ENCODE measurements at regions not wholly inside any gene's neighbourhood (a gene's known extent, or its start where the extent isn't known, plus 50 kb on each side); places are given as distances from the start of the nearest gene placed in this dataset.
"Not testable (repeated sequence)": the region's sequence is repeated elsewhere in the genome, so short reads cannot be mapped to it uniquely, and the experiment has no call there.

DNA sequence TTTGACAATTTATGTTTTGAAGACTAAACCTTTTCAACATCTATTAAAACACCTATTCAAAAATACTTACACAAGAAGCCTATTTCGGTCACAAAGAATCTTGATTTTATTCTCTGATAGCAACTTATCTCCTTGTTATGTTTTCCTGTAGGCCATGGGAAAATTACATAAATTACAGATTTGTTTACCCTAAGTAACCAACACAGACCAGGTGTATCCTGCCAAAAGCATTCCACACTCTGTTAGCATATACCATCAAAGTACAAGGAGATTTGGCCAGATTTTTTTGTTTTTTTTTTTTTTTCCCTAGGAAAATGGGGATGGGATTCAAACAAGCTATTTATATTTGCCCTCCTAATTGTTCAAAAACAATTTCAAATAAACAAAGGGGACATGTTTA is 497.9 kb upstream of the MAGEB18 start:
- no peak for DNase-seq (ENCODE audit: low read depth)

DNA sequence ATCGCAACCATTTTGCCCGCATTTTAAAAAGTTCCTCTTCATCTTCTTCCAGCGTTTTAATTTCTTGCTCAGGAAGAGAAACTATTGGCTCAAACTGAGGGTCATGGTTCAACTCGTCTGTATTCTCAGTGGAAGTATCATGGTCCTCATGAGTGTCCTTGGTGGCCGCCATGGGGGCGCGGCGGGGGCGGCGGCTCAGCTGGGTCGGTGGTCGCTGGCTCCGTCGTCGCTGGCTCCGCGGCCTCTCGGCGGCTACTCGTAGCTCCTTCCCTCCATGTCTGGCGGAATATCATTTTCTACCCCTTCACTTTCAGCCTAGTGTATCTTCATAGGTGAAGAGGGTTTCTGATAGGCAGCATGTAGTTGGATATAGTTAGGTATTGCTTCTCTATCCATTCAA is 492.0 kb upstream of the MAGEB18 start:
- no peak for DNase-seq (ENCODE audit: low read depth)

DNA sequence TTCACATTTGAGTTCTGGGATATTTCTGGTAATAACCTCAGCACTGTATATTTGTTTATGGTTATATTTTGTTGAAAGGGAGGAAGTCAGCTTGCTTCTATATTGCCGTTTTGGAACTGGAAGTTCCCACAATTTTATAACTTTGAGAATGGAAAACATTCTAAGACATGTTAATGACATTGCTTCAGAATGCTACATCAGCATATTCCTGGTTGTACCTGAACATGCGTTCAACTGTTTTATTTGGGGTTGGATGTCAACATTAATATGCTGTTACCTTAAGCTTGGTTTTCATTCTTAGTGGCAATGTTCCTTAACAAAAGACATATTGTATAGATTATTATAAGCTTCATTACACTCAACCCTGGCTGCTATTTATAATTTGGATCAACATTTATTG is 489.4 kb upstream of the MAGEB18 start:
- no peak for DNase-seq (ENCODE audit: low read depth)

DNA sequence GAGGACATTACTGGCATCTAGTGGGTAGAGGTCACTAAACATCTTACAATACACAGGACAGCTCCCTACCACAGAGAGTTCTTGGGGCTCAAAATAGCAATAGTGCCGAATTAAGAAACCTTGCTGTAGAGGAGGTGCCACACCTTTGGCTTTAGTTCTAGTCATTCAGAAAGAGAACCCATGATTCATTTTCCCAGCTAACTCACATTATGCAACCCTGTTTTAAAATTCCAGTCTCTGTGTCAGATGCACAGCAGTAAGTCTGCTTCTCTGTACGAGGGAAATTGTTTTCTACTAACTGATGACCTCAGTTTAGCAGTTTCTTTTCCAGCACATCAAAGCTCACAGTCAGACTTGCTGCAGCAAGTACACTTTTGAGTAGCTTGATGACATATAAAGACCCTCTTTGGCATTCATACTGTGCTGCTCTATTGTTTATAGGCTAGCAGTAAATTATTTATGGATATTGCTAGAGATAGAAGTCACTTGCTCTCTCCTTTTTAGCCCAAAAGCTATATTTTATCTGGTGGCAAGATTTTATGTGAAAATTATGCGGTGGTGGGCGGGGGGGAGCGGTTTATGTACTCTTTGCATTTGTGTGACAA is 487.8 kb upstream of the MAGEB18 start:
- no peak for DNase-seq (ENCODE audit: low read depth)

DNA sequence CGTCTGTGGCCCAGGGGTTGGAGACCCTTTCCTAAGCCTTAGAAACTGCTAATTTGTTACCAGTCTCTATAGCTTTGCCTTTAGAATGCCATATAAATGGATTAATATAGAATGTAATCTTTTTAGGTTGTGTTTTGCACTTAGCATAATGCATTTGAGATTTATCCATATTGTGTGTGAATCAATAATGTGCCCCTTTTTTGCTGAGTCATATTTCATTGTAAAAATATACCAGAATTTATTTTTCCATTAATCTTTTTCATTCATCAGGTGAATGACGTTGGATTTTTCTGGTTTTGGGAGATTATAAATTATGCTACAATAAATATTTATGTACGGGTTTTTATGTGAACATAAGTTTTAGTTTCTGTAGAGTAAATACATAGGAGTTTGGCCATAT is 478.8 kb upstream of the MAGEB18 start:
- no peak for DNase-seq (ENCODE audit: low read depth)

DNA sequence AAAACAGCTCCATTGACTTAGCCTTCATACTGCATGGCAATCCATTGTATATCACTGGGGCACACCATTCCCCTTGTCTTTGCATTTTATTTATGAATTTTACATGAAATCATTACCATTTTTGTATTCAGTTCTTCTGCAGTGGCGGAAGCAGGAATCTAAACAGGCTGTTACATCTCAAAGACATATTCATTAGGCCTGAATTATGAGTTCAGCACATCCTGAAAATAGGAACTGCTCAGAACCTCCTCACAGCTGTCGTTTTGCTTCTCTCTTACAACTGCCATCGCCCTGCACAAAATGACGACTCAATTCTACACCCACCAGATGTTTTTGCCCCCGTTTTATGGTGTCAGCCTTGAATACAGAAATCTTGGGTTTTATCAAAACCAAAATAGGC is 474.4 kb upstream of the MAGEB18 start:
- DNase-seq (ENCODE audit: low read depth), result no peak

DNA sequence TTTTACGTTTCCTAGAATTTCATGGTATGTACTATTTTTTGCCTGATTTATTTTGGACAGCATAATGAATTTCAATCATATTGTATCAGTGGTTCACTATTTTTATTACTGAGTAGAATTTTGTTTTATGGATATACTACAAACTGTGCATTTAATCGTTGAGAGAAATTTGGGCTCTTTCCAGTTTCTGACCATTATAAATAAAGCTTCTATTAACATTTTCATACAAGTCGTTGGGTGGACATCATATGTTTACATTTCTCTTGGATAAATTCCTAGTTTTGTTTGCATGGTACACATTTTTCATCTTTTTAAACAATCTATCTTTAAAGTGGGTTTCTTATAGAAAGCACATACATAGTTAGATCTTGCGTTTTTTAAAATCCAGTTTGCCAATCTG is 472.7 kb upstream of the MAGEB18 start:
- no peak for DNase-seq (ENCODE audit: low read depth)

DNA sequence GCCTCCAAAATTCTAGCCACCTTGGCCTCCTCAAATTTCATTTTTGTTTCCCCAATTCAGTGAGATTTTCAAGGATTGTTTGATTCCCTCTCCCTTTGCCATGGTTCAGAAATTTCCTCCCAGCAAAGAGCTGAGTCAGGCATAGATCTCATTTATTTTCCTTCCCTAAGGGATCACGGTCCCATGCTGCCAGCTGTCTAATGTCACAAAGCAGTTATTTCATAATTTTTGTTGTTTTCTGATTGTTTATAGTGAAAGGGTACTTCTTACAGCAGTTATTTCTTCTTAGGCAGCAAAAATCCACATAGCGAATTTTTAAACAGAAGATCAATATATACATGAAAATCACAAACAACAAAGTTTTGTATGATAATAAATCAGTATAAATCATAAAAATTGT is 470.5 kb upstream of the MAGEB18 start:
- DNase-seq (ENCODE audit: low read depth), result no peak

DNA sequence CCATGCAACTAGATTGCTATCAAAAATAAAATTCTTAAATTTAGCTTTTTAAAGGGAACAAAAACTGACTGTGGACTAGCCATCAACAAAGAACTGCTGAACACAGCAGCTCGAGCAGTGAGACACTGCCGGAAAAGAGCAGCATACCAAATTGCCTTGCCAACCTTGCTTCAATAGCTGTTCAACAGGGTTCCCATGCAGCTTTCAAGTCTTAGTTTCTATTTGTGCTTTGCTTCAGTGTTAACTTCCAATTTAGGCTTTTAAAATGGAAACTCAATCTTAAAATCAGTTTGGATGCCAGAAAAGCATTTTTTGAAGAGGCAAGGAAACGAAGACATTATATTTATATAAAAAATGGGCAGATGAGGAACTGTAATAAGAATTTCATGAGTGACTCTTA is 463.4 kb upstream of the MAGEB18 start:
- DNase-seq (ENCODE audit: low read depth), result no peak

DNA sequence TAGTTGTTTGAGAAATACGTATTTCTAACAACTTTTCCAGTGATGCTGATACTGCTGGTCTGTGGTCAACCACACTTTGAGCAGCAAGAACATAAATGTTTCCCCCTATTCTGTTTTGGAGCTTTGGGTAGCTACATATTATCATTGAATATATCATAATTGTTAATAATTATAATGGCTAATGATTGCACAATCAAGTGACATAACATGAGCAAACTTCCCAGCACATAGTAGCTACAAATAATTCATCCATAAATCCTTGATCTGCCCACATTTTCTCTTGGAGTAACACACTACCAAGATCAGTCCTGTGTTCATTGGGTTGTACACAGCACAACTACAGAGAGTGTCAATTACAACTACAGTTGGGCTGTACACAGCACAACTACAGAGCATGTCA is 436.3 kb upstream of the MAGEB18 start:
- no peak for DNase-seq (ENCODE audit: low read depth)

DNA sequence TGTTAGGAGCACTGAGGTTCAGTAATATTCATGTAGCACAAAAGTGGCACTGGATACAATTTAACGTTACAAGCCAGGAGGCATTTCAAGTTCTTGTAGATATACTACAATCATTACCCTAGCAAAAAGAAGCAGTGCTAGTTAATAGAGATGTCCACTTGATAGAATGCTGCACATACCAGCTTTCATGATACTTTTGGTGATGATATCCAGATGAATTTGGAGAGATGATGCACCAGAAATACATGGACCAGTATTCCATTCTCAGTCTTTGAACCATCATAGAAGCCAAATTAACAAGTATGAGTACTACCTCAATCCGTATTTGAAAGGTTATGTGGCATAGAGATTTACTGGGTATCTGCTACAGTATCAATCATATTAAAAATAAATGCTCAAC is 421.0 kb upstream of the MAGEB18 start:
- no peak for DNase-seq (ENCODE audit: low read depth)

DNA sequence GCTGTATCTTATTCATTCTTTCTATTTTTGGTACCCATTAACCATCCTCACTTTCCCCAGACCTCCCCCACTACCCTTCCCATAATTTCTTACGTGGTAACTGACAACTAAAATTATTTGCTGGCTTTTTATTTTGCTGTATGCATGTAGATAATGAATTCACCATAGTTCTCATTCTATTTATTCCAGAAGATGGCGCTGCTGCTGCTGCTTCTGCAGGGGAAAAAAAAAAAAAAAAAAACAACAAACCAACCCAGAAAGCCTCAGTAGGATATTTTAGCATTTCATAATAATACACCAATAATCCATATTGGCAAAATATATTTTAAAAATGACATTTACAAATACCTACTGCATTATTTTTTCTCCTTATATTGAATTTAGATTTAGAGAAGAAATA is 416.6 kb upstream of the MAGEB18 start:
- DNase-seq (ENCODE audit: low read depth), result no peak

DNA sequence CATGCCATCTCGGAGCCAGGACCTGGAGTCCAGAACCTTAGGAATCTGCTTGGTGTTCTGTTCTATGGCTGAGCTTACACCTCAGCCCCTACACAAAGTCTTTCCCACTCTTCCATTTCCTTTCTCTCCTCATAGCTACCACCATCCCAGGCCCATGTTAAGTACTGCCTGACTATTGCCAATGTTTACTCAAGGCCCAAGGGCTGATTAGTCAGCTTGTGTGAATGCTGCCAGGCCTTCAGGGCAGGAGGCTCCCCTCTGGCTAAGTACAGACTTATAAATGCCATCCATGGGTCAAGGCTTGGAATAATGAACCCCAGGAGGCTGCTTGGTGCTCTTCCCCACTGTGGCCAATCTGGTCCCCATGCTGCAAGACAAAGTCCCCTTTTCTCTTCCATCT is 411.6 kb upstream of the MAGEB18 start:
- no peak for DNase-seq (ENCODE audit: low read depth)

DNA sequence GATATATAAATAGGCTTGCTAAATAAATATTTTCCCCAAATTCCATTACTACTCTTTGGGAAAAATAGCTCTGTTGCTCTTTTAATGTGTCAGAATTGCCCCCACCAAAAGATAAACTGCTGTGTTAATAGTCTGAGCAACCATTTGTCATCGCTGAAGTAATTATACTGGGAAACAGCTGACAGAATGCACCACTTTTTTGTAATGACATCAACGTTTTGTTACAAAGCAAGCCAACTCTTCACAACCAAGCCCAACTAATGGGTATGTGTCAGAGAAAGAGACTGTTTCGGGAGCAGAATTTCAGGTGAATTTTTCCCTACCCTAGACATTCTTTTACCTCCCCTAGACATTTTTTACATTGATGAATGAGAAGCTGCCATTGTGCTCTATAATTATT is 405.0 kb upstream of the MAGEB18 start:
- DNase-seq (ENCODE audit: low read depth), result no peak

DNA sequence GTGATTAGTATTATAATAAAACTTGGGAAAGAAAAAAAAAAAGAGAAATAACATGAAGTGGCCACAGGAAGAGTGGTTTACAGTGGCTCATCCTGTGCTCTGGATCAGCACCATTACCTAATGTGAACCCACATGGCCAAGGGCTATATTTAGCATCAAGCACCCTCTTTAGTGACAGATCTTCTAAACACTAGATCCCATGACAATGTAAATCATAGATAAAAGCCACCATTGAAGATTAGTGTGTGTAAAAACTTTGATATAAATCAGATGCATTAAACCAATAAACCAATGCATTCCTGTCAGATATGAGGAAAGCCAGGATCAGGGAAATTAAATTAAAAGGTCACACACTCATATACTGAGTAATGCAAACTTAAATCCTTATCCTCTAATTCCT is 400.6 kb upstream of the MAGEB18 start:
- no peak for DNase-seq (ENCODE audit: low read depth)

DNA sequence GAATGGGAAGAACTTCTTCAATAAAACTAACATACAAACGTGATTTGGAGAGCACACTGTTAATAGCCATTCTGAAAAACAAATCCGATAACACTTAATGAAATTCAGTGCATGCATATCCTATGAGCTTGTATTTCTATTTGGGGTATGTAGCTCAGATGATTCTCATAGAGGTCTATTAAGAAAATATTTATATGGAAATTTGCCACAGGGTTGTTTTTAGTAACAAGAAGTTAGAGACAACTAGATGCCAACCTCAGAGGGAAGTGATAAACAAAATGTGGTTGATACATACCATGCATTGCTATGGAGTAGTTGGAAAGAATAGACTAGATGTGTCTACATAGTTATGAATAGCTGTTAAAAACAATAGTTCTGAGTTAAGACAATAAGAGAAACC is 395.8 kb upstream of the MAGEB18 start:
- DNase-seq (ENCODE audit: low read depth), result no peak

DNA sequence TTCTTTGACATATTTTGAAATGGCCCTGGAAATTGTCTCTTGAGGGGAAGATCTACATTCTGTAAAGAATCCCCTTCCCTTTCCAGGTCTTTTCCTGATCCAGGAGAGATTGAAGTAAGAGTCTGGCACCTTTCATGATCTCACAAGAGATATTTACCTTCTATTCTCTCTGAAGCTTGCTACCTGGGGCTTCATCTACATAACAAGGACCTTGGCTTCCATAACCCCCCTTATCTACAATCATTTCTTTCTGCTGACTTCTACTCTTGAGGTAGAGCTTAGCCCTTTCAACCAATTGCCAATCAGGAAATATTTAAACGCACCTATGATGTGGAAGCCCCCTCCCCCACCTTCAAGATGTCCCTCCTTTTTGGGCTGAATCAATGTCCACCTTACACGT is 383.7 kb upstream of the MAGEB18 start:
- no peak for DNase-seq (ENCODE audit: low read depth)

DNA sequence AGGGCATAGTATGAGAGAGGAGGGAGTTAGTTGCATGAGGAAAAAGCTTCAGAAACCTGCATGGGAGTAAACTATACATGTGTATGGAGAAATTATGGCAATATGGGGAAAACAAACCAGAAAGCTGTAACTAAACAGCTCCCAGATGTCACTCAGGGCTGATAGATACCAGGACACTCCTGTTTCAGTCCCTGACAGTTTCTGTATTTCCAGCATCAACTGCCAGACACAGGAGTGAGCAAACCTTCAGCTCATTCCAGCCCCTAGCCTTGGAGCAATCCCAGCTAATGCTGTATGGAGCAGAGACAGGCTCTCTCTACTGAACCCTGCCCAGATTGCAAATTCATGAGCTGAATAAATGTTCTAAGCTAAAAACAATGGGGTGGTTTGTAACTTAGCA is 382.9 kb upstream of the MAGEB18 start:
- no peak for DNase-seq (ENCODE audit: low read depth)

DNA sequence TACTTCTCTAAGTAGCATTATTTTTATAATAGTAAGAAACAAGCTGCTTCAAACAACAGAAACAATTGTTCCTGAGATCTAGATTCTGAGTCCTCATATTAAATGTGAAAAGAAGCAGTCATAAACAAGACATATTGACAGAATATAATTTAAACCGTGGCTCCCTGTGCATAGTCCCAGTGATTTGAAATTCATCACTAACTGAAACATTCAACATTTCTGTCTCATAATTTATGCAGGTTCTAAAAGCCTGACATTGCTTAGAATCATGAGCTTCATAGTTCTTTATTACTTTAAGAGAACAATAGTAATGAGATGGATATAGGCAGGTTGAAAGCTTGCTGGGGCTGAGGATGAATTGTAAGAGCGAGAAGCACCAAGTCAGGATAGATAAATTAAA is 375.5 kb upstream of the MAGEB18 start:
- DNase-seq (ENCODE audit: low read depth), result no peak

DNA sequence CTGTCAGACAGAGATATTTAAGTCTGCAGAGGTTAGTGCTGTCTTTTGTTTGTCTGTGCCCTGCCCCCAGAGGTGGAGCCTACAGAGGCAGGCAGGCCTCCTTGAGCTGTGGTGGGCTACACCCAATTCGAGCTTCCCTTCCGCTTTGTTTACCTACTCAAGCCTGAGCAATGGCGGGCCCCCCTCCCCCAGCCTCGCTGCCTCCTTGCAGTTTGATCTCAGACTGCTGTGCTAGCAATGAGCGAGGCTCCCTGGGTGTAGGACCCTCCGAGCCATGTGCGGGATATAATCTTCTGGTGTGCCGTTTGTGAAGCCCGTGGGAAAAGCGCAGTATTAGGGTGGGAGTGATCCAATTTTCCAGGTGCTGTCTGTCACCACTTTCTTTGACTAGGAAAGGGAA is 366.3 kb upstream of the MAGEB18 start:
- not testable (repeated sequence) for DNase-seq (ENCODE audit: low read depth)

DNA sequence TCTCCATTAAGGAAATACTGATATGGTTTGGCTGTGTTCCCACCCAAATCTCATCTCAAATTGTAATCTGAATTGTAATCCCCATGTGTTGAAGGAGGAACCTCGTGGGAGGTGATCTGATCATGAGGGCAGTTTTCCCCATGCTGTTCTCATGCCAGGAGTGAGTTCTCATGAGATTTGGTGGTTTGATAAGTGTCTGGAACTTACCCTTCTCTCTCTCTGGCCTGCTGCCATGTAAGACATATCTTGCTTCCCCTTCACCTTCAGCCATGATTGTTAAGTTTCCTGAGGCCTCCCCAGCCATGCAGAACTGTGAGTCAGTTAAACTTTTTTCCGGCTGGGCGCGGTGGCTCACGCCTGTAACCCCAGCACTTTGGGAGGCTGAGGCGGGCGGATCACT is 340.3 kb upstream of the MAGEB18 start:
- DNase-seq (ENCODE audit: low read depth), result not testable (repeated sequence)

DNA sequence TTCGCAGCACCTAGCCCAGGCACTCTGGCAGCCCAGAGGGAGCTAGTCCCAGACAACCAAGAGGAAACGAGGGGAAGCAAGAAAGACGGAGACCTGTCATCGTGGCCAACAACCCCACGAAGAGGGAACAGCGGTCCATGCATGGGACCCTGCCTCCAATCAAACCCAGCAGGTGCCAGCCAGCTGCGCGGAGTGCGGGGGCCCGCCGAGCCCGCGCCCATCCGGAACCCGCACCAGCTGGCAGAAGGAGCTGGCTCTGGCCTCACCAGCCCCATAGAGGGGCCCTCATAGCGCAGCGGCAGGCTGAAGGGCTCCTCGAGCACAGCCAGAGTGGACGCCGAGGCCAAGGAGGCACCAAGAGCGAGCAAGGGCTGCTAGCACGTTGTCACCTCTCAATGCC is 332.4 kb upstream of the MAGEB18 start:
- DNase-seq (ENCODE audit: low read depth), result no peak

DNA sequence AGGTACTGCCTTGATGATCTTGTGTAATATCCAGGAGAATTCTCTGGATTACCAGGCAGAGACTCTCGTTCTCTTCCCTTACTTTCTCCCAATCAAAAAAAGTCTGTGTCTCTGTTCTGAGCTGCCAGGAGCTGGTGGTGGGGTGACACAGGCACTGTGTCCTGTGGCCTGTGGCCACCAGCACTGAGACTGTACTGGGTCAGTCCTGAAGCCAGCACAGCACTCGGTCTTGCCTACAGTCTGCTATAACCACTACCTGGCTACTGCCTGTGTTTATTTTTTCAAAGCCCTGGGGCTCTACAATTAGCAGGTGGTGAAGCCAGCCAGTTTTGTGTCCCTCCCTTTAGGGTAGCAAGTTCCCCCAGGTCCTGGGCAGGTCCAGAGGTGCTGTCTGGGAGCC is 331.1 kb upstream of the MAGEB18 start:
- no peak for DNase-seq (ENCODE audit: low read depth)

DNA sequence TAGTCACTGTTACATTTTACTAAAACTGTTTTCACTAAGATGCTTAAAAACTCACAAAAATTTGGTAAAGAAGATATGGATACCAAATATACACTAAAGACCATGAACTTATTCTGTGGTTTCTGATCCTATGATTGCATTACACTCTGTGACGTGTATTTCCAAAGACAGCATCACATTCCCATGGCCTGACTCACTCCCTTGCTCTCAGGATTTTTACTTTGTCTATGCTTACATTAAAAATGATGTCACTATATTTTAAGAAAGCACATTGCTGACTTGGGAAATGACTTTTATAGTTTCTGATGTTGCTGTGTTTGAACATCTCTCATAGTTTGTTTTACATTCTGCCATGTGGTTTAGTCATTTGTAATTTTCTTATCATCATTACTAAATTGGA is 327.9 kb upstream of the MAGEB18 start:
- DNase-seq (ENCODE audit: low read depth), result peak; percentile 19

DNA sequence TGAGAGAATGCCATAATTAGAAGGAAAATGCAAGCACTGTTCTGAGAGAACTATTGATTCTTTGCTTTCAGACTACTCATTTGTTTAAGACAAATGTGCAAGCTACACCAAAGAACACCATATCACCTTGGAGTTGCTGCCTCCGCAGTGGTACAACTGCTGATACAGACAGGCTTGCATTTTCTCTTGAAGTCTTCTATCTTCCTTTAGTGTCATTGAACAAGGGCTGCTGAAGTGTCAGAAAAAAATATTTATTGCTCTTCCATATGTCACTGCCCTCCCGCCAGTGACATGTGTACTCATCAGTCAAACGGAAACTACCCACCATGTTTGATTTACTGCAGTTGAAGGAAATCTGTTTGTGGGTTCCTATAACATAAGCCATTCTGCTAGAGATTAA is 318.3 kb upstream of the MAGEB18 start:
- DNase-seq (ENCODE audit: low read depth), result no peak
